Panc1 (cell line): ENCODE measurements at regions not wholly inside any gene's neighbourhood (a gene's known extent, or its start where the extent isn't known, plus 50 kb on each side); places are given as distances from the start of the nearest gene placed in this dataset.
"Not testable (repeated sequence)": the region's sequence is repeated elsewhere in the genome, so short reads cannot be mapped to it uniquely, and the experiment has no call there.

ENCODE experiments used
- ATAC-seq: fragments of 200-7000 bp; cut with Tn5 transposase; 2 replicates; pipeline ENCODE4 v1.9.1; 2020; ENCODE audit warnings: mild to moderate bottlenecking, moderate library complexity
- BruUV-seq: library from RNA; stranded (reverse); fragments of 400-500 nt; replicated peaks from 2 replicates; lab custom pipeline; 2021; lab: Mats Ljungman, UMichigan
- CTCF ChIA-PET: fragments of 300-600 bp; sonication (Branson Sonifier 250); formaldehyde crosslinking; loops from one replicate; lab custom pipeline; 2022; ENCODE audit warnings: antibody characterized with exemption; lab: Charles Lee
- POLR2A ChIA-PET: fragments of 300-600 bp; sonication (Branson Sonifier 250); formaldehyde crosslinking; loops from one replicate; lab custom pipeline; 2022; ENCODE audit warnings: antibody characterized with exemption; lab: Charles Lee
- DNase-seq: peaks from one replicate; pipeline ENCODE4 v3.0.0-alpha.2; 2010; ENCODE audit warnings: low read depth, low spot score
- H3K27ac ChIP-seq: 2 replicates; pipeline ENCODE4 v1.5.1; 2011; ENCODE audit warnings: mild to moderate bottlenecking, low read length, inconsistent platforms
- H3K27me3 ChIP-seq: fragments of 200-500 bp; sonication (Bioruptor generic); 2 replicates; pipeline ENCODE4 v1.6.0; 2014; ENCODE audit warnings: low read length, inconsistent platforms; ENCODE audit not compliant: control insufficient read depth, insufficient read depth
- H3K36me3 ChIP-seq: fragments of 200-500 bp; sonication (Bioruptor generic); 2 replicates; pipeline ENCODE4 v1.5.1; 2014; ENCODE audit warnings: inconsistent platforms, mild to moderate bottlenecking, low read length, moderate library complexity; ENCODE audit not compliant: control insufficient read depth, insufficient read depth
- H3K4me1 ChIP-seq: 2 replicates; pipeline ENCODE4 v1.5.1; 2011; ENCODE audit warnings: inconsistent platforms, mild to moderate bottlenecking, low read length, moderate library complexity; ENCODE audit not compliant: control insufficient read depth, insufficient read depth
- H3K4me3 ChIP-seq, 2 experiments: 2 replicates each; pipeline ENCODE4 v1.5.1; 2011 to 2012; ENCODE audit warnings: low read depth in 2 of 2, low read length in 2 of 2, mild to moderate bottlenecking in 2 of 2, inconsistent platforms in 1 of 2, moderate library complexity in 1 of 2
- H3K9me3 ChIP-seq: fragments of 200-500 bp; sonication (Bioruptor generic); 2 replicates; pipeline ENCODE4 v1.5.1; 2014; ENCODE audit warnings: low read depth, mild to moderate bottlenecking, inconsistent platforms, low read length, moderate library complexity; ENCODE audit not compliant: control insufficient read depth, insufficient read depth
- POLR2AphosphoS5 ChIP-seq: IDR thresholded peaks from 2 replicates; pipeline ENCODE4 v1.6.1; 2012; ENCODE audit warnings: mild to moderate bottlenecking, low read depth, low read length, moderate library complexity
- SIN3A ChIP-seq: IDR thresholded peaks from 2 replicates; pipeline ENCODE4 v1.6.1; 2012; ENCODE audit warnings: low read depth, mild to moderate bottlenecking, low read length, moderate library complexity, borderline replicate concordance; ENCODE audit not compliant: insufficient read depth
- TCF7L2 ChIP-seq: IDR thresholded peaks from 2 replicates; pipeline ENCODE4 v1.6.1; 2011; ENCODE audit warnings: mild to moderate bottlenecking, low read depth, low read length, inconsistent platforms
- in situ Hi-C: cut with HindIII; loops from 2 replicates; pipeline ENCODE4 v1.10.0; 2016; ENCODE audit warnings: low sequenced_read_pairs, low pct_unique_long_range_greater_than_20kb
- intact Hi-C: fragments of 100-400 bp; cut with micrococcal nuclease; formaldehyde crosslinking; loops from one replicate; pipeline ENCODE4 v1.10.0; 2022; ENCODE audit not compliant: unreplicated experiment
- TF ChIP-seq, protein P1 (sequence below), 2 experiments: IDR thresholded peaks; 2 replicates each; pipeline ENCODE4 v1.6.1; 2011 to 2012; ENCODE audit warnings: low read depth in 2 of 2, control low read depth in 1 of 2, low read length in 1 of 2, mild to moderate bottlenecking in 1 of 2, moderate library complexity in 1 of 2; ENCODE audit not compliant: insufficient read depth in 1 of 2
- TF ChIP-seq, protein P2 (sequence below): fragments of 450-650 bp; IDR thresholded peaks from 2 replicates; pipeline ENCODE4 v1.5.1; 2017; ENCODE audit warnings: mild to moderate bottlenecking

DNA sequence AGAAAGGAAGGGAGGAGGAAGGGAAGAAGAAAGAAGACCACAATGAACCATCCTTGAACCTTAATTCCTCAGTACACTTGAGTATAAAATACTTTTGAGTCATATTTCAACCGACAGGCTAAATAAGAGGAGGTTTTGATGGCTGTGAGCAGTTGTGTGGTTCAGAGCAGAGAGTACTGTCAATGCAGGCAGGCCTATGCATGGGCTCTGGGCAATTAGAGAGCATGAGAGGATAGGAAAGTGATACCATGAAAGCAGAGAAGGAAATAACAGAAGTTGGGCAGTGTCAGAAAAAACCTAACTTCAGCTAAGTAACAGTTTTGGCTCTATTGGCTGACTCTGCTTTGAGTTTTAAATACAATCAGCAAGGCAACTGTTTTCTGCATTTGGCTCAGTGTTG lies 123.6 kb upstream of the STK17B start:
- intact Hi-C loops (loop anchor here (10.0 kb wide), 1 partner anchor 470 kb away; no protein-coding TSS in a partner anchor), in situ Hi-C loops (no loop called here)
- ChIA-PET POLR2A (no interaction called here), CTCF (no interaction called here)
- no peak overlapping the region for H3K4me3 ChIP-seq
- DNase-seq (no peak), ATAC-seq (no peak)
- no peaks in the 10 kb centered on the region; the same call in 1 of the 2 replicates for H3K4me1 ChIP-seq
- H3K9me3 ChIP-seq = no peaks in the 10 kb centered on the region
- TF ChIP-seq TCF7L2 (no peak), SIN3A (no peak), POLR2AphosphoS5 (no peak)
- TF ChIP-seq, protein P1, sequence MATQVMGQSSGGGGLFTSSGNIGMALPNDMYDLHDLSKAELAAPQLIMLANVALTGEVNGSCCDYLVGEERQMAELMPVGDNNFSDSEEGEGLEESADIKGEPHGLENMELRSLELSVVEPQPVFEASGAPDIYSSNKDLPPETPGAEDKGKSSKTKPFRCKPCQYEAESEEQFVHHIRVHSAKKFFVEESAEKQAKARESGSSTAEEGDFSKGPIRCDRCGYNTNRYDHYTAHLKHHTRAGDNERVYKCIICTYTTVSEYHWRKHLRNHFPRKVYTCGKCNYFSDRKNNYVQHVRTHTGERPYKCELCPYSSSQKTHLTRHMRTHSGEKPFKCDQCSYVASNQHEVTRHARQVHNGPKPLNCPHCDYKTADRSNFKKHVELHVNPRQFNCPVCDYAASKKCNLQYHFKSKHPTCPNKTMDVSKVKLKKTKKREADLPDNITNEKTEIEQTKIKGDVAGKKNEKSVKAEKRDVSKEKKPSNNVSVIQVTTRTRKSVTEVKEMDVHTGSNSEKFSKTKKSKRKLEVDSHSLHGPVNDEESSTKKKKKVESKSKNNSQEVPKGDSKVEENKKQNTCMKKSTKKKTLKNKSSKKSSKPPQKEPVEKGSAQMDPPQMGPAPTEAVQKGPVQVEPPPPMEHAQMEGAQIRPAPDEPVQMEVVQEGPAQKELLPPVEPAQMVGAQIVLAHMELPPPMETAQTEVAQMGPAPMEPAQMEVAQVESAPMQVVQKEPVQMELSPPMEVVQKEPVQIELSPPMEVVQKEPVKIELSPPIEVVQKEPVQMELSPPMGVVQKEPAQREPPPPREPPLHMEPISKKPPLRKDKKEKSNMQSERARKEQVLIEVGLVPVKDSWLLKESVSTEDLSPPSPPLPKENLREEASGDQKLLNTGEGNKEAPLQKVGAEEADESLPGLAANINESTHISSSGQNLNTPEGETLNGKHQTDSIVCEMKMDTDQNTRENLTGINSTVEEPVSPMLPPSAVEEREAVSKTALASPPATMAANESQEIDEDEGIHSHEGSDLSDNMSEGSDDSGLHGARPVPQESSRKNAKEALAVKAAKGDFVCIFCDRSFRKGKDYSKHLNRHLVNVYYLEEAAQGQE (IDR thresholded peaks at IDR 0.05; ENCODE audit: insufficient read depth in 1 of 2, low read depth in 2 of 2, low read length in 1 of 2) = no peak
- TF ChIP-seq, protein P2, sequence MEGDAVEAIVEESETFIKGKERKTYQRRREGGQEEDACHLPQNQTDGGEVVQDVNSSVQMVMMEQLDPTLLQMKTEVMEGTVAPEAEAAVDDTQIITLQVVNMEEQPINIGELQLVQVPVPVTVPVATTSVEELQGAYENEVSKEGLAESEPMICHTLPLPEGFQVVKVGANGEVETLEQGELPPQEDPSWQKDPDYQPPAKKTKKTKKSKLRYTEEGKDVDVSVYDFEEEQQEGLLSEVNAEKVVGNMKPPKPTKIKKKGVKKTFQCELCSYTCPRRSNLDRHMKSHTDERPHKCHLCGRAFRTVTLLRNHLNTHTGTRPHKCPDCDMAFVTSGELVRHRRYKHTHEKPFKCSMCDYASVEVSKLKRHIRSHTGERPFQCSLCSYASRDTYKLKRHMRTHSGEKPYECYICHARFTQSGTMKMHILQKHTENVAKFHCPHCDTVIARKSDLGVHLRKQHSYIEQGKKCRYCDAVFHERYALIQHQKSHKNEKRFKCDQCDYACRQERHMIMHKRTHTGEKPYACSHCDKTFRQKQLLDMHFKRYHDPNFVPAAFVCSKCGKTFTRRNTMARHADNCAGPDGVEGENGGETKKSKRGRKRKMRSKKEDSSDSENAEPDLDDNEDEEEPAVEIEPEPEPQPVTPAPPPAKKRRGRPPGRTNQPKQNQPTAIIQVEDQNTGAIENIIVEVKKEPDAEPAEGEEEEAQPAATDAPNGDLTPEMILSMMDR = no peak
- no peaks in the 10 kb centered on the region for H3K27me3 ChIP-seq
- BruUV-seq = no TSS peak
- no peaks in the 10 kb centered on the region for H3K36me3 ChIP-seq
- H3K27ac ChIP-seq = no peak overlapping the region; the same call in 1 of the 2 replicates

DNA sequence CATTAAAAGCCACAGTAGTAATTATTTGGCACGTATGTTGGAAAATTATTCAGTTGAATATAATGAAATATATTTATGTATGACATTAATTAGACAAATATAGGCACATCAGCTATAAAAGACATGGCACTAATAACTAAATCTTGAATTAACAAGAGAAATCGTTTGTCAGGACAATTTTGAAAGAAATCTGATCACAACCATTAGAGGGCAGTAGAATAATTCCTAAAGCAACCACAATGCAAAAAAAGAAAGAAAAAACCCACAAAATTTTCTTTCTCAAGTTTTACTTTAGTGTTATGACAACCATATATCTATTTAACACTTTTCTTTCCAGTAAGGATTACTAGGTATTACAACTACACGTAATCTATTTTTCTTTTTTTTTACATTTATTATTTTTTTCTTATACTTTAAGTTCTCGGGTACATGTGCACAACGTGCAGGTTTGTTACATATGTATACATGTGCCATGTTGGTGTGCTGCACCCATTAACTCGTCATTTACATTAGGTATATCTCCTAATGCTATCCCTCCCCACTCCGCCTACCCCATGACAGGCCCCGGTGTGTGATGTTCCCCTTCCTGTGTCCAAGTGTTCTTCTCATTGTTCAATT lies 126.8 kb upstream of the STK17B start:
- H3K9me3 ChIP-seq, BruUV-seq, DNase-seq, in situ Hi-C loops, H3K27me3 ChIP-seq, H3K27ac ChIP-seq, ATAC-seq, POLR2A ChIA-PET, H3K4me3 ChIP-seq, H3K4me1 ChIP-seq, H3K36me3 ChIP-seq: not testable (repeated sequence)
- TF ChIP-seq, protein P2 = peak; percentile 55; the same call in 1 of the 2 replicates
- intact Hi-C loops = loop anchor here (1.0 to 10.0 kb wide), 4 partner anchors 41 to 467 kb away; no protein-coding TSS in a partner anchor
- CTCF ChIA-PET = interaction anchor here (0.6 to 1.2 kb wide), 4 partner anchors 37 to 461 kb away, joined by 3 to 7 read pairs (median 4); no protein-coding TSS in a partner anchor
